NCI-H1092 (cell line): ENCODE measurements at regions not wholly inside any gene's neighbourhood (a gene's known extent, or its start where the extent isn't known, plus 50 kb on each side); places are given as distances from the start of the nearest gene placed in this dataset.

Experiments
- DNase-seq: peaks from one replicate; lab custom pipeline; 2025; lab: John Stamatoyannopoulos, UW

DNA sequence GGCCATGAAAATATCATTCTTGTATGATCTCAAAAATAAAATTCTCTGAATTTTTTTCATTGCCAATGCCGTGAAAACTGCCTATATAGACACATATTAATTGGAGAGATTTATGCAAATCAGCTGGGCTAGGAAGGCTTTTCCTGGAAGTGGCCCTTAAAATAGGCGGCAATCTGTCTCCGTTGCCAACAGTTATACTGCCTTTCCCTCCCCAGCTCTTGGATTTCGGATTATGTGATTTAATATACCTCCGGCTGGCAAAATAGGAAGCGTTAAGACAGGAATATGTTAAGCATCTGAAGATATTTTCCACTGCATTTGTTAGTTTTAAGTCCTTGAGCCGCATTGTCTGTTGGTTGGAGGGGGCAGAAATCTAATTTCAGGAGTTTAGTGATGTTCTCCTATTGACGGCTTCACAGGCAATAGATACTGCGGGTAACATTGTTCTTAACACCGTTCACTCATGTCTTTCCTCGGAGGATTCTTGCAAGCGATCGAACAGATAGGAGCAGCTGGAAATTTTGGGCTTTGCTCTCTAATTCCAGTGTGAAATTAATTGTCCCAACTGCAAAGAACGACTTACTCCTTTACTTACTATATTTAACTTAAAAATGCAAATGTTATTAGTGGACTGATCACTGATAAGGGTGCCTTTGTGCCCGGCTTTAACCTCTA lies 113.3 kb downstream of the LINC00237 start:
- no peak for DNase-seq

DNA sequence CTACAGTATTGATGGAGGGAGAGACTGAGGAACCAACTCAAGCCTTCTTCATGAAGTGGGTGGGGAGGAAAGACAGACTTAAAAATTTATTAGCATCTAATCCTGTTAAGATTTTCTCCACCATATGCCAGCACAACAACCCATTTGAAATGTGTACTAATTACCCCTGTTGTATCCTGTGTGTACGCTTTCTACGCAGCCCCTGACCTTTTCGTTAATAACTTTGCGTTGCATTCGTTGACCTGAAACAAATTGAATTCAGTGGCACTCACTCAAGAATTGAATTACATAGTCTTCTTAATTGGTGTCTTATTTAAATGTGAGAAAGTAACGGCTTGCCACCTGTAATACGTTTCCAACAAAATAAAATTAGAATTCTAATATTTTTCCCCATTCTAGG lies 113.9 kb downstream of the LINC00237 start:
- DNase-seq, result no peak

DNA sequence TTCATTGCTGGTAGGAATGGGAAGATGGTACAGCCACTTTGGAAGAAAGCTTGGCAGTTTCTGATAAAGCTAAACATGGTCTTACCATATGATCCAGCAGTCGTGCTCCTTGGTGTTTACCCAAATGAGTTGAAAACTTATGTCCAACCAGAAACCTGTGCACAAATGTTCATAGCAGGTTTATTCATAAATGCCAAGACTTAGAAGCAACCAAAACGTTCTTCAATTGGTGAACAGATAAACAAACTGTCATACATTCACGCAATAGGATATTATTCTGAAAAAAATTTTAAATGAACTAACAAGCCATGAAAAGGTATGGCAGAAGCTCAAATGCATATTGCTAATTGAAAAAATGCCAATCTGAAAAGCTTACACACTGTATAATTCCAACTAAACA lies 117.1 kb downstream of the LINC00237 start:
- DNase-seq, result no peak

DNA sequence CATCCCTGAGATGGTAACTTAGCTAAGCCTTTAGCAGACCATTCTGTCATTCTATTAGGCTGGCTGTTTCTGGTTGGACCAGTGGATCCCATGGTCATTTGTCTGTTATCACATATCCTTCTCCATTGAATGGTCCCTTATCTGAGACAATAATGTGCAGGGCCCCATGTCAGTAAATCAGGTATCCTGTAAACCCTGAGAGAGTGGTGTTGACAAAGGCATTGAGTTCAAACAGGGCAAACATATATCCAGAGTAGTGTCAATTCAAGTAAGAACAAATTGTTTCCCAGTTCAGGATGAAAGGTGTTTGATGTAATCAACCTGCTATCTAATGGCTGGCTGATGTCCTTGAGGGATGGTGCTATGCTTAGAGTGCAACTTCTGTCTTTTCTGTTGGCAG lies 126.2 kb downstream of the LINC00237 start:
- DNase-seq, result no peak

DNA sequence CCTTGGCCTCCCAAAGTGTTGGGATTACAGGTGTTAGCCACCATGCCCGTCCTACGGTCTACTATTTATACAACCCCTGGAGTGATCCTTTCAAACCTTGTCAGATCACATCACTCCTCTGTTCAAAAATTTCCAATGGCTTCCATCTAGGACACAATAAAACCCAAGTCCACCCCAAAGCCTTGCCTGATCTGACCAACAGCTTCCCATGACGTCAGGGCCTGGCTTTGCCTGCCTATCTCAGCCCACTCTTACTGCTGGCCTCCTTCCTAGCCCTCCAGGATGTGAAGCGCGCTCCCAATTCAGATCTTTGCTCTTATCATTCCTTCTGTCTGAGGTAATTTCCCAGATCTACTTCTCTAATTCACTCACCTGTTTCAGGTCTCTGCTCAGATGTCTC lies 128.4 kb downstream of the LINC00237 start:
- DNase-seq, result no peak

DNA sequence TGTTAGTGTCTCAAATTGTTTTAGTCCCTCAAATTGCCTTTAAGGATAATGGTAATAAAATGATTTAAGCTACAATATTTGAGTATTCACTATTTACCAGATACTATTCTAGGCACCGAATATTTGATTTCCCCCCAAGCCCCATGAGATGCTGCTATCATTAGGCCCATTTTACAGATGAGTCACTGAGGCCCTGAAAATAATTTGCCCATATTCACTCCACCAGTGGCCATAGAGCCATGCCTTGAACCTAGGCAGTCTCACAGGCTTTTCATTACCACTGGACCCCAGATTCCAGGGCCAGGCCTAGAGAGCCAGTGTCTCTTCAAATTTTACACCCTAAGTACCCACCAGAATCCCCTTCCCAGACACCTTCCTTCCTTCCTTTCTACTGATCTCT lies 133.7 kb downstream of the LINC00237 start:
- DNase-seq, result no peak

DNA sequence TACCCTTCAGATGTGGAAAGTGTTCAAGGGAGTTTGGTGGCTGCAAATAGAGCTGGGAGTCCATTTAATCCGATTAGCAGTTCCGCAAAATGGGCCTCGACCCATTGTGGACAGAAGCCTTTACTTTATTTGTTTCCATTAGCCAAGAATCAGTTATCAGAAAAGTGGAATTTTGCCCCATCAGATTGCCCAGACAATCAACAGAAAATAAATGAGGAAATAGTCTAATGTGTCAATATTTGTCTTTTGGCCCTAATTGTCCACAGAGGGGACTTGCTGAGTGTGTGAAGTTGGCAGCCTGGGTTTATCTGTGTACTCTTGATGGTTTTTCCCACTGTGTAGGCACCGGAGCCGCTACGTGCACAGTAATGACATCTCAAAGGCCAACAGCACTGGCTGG lies 134.3 kb downstream of the LINC00237 start:
- DNase-seq, result no peak

DNA sequence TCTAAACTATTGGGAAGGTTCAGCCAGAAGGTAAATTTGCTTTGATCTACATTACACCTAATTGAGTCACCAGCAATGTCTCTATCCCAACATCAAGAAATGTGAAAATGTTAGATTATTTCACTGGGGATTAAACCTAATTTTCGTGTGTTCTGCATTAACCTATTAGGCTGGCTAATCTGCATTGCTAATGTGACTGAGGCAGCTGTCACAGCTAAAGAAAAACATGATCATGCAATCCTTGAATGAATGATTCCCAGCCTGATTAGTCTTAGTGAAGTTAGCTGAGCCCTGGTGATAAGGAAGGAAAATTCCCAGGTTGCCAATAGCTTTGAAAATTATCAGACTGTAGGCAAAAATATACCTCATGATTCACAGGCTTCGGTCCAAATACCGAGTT lies 135.3 kb downstream of the LINC00237 start:
- no peak for DNase-seq

DNA sequence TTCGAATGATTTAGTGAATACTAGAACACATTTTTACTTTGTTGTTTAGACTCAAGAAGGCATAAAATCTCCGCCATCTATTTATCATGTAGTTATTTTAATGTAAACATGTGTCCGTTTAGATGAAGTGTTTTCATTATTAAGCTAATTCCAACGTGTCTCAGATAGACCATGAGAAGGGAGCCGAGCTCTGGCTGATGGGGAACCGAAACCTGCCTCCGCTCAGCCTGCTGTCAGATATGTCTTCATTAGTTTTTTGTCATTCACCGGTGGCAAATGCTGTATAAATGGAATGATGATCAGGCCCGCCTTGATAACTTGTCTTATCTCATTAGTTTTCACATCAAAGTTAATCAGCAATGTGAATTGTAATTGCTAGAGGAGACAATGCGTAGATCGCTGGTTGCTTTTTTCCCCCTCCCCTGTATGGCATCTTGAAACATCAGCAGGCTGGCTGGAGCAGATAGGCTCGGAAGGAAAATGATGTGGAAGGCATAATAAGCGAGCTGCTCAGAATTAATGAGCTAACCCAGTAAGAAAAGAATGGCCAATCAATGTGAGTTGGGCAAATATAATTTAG lies 136.4 kb downstream of the LINC00237 start:
- no peak for DNase-seq

DNA sequence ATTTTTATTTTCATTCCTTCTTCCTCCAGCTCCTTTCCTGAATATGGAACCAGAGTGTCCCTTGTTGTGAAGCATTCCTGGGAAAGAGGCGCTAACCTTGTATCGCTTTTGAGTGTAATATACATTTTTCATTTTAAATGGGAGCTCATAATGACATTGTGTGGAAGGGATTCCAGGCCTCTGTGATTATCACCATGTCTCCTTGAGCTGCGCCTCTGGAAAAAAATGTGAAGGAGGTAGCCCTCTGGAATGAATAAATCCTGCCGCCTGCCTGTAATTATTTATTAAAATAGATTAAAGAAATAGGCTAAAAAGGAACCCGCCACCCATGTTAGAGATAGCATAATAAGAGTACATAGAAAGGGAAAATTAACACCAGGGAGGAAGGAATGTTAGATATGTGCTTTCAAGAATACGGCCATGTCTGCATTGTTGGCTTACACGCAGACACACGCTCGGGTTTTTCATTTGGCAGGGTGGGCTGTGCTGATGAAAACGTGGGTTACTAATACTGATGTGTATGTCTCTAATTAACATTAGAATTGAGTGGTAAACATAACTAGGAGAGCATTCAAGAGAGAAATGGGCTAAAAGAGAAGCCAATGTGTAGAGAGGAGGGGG lies 138.5 kb downstream of the LINC00237 start:
- no peak for DNase-seq

DNA sequence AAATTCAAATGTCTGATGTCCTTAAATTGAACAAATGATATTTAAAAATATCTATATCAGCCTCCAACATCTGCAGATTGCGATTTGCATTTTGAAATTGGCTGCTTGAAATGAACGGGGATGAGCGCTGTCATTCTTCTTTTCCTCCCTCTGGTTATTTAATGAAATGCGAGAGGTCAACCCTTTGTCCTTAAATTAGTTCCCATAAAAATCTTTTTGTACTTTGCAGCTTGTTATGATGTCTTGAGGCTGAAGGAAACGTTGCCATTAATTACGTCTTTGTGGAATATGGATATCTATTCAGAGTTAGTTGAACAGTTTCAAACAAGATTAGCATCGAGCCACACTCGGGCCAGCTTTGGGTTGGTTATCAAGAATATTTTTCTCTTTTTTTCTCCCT lies 140.0 kb downstream of the LINC00237 start:
- DNase-seq, result no peak

DNA sequence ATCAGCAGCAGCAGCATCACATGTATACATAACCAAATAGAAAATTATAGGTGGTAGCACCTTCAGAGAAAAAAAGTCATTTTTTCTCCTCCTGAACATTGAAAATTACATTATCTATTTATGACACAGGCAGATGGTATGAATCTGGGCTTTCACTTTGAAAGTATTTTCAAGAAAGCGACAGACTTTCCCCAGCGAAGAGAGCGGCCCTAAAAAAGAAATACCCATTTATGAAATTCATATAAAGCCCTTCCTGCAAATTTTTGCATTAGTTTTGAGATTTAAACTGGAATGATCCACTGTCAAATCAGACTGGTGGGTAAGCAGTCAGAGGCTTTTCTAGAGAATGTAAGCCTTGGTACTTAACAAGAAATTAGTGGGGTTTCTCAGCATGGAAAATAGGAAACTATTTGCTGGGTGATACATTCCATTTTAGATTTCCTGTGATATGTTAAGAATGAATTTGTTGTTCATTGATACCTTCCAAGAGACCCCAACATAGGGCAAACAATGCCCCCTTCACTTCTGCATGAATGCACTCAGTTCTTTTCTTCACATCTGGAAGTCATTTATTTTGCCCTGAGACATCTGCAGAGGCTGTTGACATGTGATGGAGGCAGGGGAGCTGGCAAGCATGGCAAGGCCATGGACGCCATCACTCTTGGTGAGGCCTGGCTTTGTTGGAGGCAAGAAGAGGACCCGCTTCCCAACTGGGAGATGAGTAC lies 147.0 kb downstream of the LINC00237 start:
- DNase-seq, result no peak

DNA sequence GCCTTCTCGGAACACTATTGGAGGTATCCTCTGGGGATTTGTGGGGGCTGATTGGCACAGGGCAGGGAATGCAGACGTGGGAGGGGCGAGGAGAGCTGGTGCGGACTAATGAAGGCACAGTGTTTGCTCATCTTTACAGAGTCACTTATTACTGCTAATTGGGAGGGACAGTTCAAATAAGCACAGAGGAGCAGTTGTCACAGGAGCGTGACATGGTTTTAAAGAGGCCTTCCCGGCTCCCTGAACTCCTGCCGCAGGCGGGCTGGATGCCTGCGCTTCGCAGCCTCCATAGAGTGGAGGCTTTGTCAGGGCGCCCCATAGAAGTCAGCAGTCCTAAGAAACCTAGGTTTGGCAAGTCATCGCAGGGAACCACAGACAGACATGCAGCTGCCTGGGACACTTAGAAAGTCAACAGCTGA lies 149.6 kb downstream of the LINC00237 start:
- DNase-seq, result peak; percentile 16

DNA sequence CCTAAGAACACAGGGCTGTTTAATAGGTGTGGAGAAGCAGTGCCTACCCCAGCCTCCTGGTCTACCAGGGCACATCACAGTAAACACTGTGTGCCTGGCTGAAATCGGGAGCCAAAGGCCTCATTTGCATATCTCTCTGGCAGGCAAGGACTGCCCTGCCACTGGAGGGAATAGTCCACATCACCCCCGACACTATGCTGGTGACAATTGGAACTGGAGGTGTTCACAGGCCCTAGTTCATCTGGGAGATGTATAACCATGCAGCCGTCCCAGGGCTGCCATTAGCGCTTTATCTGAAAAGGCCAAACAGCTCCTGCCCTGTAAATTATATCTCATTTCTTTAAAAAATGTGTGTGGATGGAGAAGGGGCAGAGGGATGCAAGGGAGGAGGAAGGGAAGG lies 150.3 kb downstream of the LINC00237 start:
- DNase-seq, result no peak

DNA sequence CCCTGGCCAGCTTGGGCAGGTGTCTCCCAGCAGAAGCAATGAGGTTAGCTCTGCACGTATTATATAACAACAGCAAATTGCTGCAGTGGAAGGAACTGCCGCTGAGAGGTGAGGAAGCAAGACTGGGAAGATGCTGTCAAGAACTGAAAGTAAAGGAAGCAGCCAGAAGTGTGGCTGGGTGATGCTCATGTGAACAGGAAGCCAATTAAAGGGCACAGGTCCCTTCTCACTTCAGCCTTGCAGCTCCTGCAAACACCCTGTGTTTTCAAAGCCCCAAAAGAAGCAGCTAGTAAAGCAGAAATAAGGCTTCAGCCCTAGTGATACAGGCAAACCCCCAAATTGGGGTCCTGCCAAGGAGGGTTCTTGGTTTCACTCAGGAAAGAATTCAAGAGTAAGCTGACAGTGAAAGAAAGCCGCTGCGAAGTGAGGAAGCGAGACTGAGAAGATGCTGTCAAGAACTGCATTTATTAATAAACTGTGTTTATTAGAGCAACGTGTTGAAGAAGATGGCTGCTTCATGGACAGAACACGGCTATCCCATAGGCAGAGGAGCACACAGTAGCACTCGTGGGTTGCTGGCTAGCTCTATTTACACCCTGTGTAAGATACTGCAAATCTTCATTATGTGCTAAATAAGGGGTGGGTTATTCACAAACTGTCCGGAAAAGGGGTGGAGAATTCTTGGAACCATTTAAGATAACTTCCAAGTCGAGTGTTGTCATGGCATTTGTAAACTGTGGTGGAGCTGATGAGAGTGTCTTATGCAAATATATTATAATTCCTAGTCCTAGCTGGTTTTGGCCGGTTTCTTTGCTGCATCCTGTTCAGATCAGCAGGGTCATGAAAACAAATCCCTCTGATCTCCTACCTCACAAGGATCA lies 152.2 kb downstream of the LINC00237 start:
- no peak for DNase-seq

DNA sequence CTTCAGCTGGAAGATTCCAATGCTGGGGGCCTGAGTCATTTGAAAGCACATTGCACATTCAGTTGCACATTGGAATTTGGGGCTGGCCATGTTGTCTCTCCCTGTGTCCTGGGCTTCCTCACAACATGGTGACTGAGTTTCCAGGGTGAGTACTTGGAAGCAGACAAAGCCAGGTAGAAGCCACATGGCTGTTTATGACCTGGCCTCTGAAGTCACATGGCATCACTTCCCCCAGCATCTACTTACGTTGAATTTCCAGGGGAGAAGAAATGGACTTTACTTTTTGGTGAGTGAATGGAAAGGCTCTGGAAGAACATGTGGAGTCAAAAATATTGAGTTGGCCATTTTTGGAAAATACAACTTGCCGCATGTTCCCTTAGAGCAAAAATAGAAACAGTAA lies 155.5 kb downstream of the LINC00237 start:
- no peak for DNase-seq

DNA sequence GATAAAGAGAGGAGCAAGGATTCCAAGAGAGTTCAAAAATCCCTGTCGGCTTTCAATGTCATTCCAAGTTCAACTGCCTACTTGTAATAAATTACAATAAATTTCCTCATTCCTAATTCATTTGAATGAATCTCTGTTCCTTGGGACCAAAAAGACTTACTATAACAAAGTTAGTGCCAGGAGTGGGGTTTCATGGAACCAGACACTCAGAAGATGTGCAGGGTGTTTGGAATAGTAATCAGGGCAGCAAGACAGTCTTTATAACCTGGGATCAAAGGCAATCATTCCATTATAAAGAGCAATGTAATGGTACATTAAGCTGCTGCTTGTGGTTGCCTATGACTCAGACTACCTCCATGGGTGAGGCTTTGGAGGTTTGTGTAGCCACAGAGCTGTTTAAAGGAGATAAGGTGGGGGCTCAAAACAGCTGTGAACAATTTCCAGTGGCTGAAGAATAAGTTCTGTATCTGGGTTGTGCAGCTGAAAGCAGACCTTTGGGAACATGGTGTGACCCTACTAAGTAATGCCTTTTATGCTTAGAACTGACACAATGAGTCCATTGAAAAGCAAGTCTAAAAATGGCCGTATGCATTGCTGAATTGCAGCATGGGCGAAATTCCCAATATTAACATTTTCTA lies 159.9 kb downstream of the LINC00237 start:
- DNase-seq, result no peak

DNA sequence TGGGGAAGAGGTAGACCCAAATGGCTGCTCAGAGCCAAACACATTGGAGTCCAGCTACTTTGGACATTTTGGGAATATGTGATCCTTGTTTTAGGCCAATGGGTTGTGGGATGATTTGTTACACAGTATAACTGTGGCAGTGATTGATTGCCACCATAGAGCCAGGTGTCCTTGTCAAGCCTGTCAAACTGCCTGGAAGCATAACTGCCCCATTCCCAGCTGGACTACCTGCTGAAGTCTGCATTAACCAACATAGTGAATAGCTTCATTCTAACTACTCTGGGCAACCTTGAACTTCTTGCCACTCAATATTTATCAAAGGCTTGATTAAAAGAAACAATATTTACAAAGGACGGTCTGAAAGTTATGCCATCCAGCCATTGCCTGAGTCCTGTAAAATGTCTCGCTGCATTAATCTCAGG lies 164.7 kb downstream of the LINC00237 start:
- no peak for DNase-seq

DNA sequence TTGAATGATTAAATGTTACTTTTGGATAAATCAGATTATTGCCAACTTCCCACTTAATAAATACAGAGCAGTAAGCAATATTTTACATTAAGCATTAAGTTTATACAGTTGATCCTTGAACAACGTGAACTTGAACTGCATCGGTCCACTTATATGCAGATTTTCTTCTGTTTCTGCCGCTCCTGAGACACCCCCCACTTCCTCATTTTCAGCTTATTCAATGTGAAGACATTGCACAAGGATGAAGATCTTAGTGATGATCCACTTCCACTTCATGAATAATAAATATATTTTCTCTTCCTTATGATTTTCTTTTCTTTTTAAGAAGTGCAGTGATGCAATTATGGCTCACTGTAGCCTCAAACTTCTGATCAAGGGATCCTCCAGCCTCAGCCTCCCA lies 167.2 kb downstream of the LINC00237 start:
- DNase-seq, result no peak

DNA sequence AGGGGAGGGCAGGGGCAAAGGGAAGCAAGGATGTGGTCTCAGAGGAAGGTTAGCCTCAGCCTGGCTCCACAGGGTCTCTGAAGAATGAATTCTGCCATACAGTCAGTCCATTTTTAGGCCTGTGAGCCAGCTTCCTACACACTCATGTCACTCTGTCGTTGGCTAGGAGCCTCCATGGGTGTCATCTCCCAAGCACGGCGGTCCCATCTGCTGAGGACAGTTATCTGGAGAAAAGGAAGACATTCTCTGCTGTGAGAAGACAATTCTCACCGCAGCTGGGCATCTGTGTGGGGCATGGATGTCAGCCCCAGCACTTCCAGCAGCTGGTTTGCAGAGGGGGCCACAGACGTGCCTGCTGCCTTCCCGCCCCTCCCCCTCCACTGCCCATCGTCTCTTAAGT lies 167.6 kb downstream of the LINC00237 start:
- no peak for DNase-seq

DNA sequence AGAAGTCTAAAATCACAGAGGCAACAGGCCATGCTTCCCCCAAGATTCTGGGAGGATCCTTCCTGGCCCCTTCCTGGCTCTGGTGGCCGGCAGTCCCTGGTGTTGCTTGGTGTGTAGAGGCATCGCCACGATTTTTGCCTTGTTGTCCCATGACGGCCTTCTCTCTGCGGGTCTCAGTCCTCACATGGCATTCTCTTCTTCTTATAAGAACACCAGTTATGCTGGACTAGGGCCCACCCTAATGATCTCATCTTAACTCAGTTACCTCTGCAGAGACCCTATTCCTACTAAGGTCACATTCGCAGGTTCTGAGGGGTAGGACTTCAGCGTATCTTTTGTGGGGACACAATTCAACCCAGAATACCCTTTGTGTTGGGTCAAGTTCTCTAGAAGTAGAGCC lies 168.0 kb downstream of the LINC00237 start:
- no peak for DNase-seq
